ENCODE measurements at regions not wholly inside any gene's neighbourhood (a gene's known extent, or its start where the extent isn't known, plus 50 kb on each side); places are given as distances from the start of the nearest gene placed in this dataset.

DNA sequence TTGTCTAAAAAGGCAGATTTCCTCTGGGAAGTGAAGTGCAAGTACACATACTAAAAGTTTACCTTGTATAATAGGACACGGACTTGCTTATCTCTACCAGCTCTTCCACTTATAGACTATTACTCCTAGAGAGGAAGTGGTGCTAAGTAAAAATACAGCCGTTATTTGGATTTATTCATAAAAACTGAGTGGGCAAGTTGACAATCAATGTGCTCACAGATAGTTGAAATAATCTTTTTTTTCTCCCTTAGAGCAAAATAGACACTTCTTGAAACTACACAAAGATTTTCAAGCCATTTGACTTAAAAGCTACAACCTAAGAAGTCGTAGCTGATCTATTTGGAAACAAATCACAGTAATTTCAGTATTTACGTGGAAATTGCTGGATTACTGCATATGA lies 2584.7 kb upstream of the PCDH20 start:
- no peak for DNase-seq

DNA sequence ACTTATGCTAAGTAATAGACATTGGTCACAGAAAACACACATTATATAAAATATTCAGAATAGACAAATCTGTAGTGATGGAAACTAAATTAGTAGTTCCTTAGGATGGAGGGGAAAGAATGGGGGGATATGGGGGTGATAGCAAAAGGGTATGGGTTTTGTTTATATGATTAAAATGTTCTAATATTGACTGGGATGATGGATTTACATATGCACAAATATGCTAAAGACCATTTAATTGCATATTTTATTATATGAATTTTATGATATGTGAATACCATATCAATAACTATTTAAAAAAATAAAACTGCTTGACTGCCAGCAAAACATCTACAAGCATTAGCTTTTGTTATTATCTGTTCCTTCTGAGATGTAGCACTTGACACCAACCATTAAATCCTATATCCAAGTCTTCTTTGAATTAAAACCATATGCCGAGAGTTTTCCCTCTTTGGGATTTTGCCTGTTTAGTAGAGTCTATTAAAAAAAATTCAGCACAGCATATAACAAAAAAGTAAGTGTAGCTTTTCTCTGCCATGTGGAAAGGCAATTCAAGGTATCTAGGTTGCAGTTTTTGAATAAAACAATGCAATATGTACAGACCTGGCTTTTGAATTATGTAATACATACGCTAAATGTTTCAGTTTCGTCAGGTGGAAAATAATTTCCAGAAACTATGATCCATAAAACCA lies 2584.1 kb upstream of the PCDH20 start:
- no peak for DNase-seq

DNA sequence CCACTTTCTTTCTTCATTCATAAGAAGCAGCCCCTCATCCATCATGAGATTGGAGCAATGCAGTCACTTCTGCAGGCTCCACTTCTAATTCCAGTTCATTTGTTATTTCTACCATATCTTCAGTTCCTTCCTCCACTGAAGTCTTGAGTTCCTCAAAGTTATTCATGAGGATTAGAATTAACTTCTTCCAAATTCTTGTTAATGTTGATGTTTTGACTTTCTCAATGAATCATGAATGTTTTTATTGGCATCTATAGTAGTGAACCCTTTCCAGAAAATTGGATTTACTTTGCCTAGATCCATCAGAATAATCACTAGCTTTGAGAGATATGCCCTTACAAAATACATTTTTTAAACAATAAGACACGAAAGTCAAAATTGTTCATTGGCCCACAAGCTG lies 2567.7 kb upstream of the PCDH20 start:
- DNase-seq = no peak

DNA sequence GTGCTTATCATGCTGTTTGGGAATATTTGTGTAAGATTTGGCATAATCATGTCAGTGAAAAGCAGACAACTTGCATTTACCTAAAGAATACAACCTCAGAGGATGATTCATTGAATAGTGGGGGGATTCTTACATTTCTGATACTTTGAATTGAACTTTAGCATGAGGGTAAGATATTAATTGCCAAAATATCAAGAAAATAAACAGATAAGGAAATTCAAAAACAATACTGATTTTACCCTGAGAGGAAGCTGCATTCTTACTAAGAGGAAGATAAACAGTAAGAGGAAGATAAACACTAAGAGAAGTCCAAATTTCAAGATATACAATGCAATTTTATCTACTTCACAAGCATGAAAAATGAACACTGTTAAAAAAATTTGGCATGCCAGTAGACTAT lies 2564.3 kb upstream of the PCDH20 start:
- no peak for DNase-seq

DNA sequence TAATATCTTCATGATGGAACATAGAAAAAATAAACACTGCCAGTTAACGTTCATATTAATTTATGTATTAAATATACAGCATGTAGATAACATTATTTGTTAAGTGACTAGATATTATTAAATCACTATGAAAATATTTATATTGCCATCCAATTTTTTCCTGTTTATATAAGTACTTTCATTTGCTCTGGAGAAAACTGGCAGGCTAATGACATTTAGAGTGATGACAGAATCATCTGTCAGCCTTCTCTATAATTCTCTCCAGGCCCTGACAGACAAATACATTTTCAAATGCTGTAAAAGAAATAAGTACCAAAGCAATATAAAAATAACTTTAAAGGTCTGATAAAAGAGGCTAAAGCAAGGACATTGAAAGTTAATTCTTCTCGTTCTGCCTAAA lies 2556.7 kb upstream of the PCDH20 start:
- no peak for DNase-seq

DNA sequence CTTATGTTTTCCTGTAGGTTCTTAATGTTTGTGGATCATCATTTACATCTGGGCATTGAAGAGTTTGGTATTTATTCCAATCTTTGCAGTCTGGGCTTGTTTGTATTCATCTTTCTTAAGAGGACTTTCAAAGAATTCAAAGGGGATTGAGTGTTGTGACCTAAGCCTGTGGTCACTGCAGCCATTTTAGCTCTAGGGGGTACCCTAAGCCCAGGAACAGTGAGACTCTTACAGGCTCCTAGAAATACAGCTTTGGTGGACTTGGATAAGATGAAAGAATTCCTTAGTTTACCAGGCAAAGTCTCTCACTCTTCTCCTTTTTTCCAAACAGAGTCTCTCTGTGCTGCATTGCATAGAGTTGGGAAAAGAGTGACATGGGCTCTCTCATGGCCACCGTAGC lies 2539.0 kb upstream of the PCDH20 start:
- DNase-seq = no peak

DNA sequence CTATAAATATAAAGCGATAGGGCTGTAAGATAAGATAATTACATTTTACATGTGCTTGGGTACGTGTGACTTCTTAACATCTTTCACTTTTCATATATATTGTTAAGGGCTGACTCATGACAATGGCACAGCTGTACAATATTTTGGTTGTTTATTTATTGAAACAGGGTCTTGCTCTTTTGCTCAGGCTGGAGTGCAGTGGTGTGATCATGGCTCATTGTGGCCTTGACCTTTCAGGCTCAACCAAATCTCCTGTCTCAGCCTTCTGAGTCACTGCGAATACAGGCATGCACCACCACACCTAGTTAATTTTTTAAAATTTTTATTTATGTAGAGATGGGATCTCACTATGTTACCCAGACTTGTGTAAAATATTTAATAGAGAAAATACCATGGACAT lies 2532.4 kb upstream of the PCDH20 start:
- DNase-seq = no peak

DNA sequence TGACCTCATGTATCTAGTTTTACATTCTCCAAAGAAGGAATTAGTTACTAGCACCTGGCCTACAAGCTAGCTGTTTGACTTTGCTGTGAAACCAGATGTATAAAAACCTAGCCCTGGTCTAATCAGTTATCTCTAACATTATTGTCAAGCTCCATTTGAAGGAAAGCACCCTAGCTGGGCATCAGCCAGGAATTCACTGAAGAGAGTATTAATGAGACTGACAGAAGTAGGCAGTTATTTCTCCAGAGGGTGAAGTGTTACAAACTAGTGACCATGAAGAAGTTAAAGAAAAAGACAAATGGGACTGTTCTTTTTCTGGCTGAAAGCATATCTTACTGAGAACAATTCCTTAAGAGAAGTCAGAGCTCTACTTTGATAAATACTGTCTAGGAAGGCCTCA lies 2529.3 kb upstream of the PCDH20 start:
- no peak for DNase-seq

DNA sequence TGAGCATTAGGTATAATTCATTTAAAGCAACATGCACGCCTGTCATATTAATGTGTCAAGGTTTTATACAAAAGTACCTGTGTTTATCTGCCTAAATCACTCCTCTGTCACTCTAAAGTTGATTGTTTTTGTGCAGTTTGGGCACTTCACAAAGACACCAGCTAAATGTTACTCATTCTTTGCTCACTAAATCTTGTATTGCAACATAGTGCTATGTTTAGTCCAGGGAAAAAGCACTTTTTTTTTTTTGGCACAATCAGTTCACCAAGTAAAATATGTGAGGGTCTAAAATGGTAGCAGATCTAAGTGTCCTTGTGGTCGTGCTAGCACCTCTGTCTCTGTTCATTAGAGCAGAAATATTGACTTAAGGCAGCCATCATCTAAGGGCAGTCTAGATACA lies 2526.7 kb upstream of the PCDH20 start:
- DNase-seq = no peak

DNA sequence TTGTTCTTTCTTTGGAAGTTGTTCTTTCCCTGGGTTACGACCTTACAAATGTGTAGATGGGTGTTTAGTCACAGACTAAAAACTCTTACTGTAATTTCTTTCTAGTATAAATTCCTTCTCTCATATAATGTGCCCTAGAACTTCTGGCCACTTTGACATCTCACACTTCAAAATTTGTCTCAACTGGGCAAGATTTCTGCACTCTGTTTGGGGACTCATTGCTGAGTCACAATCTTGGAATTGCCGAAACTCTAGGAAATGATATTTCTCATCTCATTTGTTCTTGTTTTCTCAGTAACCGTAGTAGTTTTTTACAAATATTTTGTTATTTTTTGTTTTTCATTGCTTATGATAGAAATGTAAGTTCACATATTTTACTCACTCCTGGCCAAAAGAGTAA lies 2523.2 kb upstream of the PCDH20 start:
- DNase-seq = no peak

DNA sequence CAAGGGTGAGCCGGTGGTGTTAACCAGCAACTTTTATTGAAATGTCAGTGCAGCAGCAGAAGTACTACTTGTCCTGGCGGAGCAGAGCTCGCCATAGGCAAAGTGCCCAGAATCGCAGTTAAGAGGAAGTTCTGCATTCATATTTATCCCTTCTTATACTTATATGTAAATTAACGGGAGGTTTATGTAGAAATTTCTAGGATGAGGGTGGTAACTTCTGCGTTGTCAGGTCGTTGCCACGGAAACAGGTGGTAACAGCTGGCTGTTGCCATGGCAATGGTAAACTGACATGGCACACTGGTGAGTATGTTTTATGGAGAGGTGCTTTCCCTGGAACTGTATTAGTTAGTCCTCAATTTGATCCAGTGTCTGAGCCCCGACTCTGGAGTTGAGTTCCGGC lies 2494.9 kb upstream of the PCDH20 start:
- DNase-seq = no peak

DNA sequence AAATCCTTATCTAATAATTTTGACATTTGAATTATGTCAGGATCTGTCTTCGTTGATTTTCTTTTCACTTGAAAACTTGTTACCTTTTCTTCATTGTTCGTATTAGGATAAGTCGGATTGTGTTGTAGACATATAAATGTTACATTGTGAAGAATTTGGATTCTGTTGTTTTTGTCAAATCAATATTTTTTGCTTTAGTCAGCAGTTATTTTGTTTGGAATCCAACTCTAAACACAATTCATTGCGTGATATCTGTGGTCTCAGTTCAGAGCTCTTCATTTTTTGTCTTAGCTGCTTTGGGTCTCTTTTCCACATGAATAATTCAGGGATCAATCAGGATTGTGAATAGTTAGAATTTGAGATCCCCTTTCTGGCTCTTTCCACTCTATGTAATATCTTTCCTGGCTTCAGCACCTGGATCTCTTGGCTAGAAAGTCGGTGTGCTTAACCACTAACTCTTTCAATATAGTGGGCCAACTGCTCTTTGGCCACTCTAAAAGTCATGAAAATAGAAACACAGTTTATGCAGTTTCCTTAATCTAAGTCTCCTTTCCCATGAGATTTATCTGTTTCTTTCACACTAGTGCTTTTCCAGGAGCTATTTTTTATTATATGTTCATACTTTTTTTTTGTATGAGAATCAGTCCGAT lies 2494.2 kb upstream of the PCDH20 start:
- DNase-seq = no peak

DNA sequence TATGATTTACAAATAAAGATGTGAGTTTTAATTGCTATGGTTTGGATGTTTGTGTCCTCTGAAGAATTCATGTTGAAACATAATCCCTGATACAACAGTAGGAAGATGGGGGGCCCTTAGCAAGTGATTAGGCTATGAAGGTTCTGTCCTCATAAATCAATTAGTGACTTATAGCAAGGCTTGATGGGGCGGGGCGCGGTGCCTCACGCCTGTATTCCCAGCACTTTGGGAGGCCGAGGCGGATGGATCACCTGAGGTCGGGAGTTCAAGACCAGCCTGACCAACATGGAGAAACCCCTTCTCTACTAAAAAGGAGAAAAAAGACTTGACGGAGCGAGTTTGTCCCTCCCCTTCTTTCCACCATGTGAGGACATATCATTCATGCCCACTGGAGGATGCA lies 2486.5 kb upstream of the PCDH20 start:
- no peak for DNase-seq

DNA sequence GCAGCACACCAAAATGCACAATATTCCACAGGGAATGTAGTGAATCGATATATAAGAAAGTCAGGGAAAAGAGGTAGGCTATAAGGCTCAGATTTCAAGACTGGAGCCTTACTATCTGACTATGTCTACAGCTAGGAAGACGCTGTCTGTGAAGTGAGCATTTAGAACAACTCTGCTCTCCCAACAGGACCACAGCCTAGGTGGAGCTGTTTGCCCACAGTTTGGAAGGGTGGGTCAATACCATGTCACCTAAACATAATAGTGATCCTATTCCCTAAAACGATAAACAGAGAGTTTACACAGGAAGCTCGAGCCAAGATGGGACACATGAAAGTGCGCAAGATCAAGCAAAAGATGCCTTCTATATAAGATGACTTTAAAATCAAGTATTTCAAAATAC lies 2486.0 kb upstream of the PCDH20 start:
- no peak for DNase-seq

DNA sequence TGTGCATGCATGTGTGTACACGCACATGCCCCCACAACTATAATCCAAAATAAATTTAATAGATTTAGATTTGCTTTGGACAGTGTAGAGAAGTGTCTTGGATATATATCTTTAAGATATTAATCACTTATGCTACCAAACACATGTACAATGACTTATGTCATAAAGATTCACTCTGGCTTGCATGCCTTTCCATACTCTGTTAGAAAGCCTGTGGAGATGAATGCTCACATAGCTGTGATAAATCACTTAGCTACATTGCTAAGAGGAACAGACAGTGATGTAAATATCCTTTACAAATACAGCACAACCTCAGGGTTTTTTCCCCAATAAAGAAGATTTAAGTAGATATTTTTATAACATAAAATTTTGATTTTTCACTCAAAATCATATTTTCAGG lies 2484.8 kb upstream of the PCDH20 start:
- DNase-seq = no peak

DNA sequence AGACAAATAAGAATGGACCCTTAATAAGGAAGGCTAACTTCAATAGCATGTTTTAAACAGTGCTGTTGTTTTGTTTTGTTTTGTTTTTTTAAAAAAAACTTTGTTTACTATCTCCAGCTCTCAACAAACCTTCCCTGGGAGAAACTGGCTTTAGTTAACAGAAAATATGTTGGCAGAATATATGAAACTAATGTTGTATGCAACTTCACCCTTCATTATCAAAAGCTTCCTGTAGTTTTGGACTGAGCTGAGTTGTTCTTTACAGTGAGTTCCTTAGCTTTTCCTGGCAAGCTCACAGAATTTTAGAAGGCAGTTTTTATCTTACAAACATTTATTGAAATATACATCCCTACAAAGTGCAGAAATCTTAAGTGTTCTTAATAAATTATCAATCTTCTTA lies 2480.7 kb upstream of the PCDH20 start:
- DNase-seq = no peak

DNA sequence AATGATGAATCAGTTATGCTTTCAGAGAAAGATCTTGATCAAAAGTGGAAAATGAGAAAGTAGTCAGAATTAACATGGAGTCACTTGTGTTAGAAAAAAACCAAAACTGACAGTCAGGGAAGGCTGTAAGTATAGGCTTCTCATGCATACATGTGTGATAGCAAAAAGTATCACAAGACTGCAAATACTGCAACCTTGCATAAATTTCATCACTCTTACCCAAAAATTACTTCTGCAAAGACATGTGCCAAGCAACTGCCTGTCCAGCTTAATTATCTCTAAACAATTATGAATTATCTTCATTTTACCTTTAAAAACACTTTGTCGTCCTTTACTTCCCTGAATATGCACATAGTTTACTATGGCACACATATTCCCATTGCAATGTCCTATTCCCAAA lies 2466.4 kb upstream of the PCDH20 start:
- no peak for DNase-seq

DNA sequence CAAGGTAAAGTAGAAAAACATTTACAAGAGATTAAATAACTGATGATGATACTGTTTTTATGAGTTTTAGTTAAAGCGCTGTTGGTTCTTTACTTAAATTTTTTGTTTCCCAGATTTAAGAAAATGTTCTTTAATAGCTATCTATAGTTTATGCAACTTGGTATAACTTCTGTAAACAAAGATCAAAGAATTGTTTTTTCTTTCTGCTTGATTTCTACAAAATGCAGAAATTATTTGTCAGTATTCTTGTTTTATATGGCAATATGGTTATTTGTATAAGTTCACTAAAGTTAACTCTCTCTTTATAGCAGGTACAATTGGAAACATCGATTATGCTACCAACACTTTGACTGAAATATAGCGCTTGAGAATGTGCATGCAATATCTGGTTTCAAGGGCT lies 2465.1 kb upstream of the PCDH20 start:
- no peak for DNase-seq

DNA sequence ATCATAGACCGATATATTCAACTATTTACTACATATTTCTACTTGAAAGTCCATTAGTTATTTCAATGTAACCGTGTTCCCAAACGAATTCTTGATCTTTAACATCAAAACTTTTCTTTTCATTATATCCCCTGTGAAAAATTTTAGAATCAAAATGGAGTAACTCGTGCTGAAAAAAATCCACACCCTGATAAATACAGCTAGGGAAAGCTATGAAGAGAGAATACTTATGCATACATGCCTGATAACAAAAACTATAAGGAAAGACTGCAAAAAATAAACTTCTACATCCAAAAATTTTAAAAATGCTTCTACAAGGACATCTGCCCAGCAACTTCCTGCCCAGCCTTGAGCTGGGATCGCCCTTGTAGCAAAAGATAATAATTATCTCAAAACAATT lies 2458.3 kb upstream of the PCDH20 start:
- no peak for DNase-seq

DNA sequence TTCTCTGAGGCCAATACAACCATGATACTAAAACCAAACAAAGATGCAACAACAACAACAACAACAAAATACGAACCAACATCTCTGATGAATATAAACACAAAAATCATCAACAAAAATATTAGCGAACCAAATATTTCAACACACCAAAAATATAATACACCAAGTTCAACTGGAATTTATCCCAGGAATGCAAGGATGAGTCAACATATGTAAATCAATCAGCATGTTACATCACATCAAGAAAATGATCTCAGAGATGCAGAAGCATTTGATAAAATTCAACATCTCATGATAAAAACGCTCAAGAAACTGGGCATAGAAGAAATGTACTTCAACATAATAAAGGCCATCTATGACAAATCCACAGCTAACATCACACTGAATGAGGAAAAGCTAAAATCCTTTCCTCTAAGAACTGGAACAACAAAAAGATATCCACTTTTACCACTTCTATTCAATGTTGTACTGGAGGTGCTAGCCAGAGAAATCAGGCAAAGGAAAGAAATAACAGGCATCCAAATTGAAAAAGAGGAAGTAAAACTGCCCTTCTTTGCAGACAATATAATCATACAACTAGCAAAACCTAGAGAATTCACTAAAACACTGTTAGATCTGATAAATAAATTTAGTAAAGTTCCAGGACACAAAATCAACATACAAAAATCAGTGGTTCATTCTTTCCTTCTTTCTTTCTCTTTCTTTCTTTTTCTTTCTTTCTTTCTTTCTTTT lies 2448.7 kb upstream of the PCDH20 start:
- DNase-seq = no peak

DNA sequence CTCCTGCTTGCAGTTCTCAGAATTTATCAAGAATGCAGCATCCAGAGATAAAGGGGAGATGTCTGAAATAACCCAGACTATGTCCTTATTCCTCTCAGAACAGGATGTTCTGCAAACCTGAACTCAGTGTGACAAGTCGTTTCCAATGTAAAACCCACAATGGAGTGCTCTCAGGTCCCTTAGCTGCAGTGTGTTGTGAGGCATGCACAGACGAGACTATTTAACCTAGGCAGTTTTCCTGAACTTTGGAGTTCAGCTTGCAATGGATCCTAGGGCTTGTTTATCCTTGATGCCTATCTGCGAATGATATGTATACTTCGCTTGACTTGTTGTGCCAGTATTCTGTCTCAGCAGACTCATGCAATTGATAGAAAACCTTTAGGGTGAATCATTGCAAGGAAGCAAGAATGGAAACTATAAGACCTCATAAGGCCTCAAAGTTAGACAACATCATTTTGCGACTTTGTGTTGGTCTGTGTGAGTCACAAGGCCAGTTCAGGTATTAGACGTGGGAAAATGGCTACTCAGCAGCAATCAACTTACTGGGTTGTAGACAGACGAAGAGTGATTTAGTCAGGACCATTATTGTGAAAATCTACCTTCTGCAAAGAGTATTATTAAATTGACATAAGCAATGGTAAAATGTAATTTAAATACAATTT lies 2439.9 kb upstream of the PCDH20 start:
- no peak for DNase-seq

DNA sequence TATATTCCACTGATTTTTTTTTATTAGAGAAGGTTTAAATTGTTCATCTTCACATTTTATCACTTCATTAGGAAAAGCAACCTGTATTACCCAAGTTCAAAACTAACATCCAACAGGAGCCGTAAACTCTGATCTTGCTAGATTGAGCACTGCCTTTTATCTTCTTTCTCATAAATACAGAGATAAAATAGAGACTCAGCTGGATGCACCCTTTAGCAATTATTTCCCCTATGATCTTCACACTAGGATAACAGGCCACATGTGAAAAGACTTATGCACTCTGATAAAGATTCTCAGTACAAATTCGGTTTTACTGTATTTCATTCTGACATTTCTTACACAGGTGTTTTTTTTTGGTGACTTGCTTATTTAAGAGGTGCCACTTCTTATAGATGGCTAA lies 2438.2 kb upstream of the PCDH20 start:
- no peak for DNase-seq

DNA sequence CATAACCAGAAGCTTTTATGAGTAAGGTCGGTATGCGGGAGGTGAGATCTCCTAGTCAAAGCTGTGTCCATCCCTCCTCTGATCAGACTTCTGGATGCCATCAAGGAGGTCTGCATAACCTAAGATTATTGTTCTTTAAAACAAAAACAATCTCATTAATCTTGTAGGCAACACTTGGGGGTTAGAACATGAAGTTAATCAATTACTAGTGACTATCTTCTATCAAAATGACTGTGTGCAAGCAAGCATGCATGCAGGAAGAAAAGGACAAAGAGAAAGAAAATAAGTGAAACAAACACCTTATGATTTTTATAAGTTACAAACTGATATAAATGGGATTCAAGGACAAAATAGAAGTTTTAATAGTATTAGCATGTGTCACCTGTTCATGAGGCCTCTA lies 2435.9 kb upstream of the PCDH20 start:
- DNase-seq = no peak
